Stimulated activated CD8-positive, alpha-beta memory T cell treated with anti-CD3 and anti-CD28 coated beads, Interleukin-2, amount 100 ng/mL, for 48 hours (primary cell): ENCODE measurements at regions not wholly inside any gene's neighbourhood (a gene's known extent, or its start where the extent isn't known, plus 50 kb on each side); places are given as distances from the start of the nearest gene placed in this dataset.
"Not testable (repeated sequence)": the region's sequence is repeated elsewhere in the genome, so short reads cannot be mapped to it uniquely, and the experiment has no call there.

ENCODE experiments used
- DNase-seq, 2 donors: peaks; one replicate each; pipeline ENCODE4 v3.0.0-alpha.2; 2020; ENCODE audit warnings: low read depth in 2 of 2

DNA sequence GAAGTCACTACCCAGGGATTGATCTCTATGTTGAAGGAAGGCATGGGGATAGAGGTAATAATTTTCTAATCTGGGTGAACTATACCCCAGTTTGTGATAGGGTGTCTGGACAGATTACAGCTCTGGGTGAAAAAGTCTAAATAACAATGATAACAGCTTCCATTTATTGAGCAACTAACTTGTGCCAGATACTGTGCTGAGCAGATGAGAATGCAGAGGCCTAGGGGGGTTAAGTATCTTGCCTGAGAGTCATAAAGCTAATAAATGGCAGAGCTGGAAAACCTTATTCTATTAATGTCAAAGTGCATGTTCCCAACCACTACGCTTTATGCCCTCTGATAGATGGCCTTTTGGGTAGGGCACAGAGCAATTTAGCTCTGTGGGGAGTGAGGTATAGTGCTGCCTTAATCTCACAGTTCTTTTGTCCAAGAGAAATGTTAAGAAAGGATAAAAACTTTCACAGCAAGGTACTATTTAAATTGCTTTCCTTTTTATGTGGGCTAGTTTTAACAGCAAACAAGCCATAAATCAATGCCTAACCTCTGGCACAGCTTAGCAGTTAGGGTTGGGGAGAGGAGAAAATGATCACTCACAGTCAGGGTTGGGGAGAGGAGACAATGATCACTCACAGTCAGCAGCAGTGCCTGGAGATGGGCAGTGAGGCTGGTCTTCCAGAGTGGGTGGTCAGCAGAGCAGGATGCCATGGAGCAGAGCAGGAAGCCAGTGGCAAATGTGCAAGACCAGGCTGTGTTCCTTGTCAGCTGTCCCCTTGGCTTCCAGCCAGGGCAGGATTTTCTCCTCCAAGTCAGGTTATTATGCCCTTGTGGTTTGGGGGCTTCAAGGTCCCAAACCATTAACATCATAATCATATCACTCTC is 187.0 kb downstream of the CARTPT start:
- no peak for DNase-seq

DNA sequence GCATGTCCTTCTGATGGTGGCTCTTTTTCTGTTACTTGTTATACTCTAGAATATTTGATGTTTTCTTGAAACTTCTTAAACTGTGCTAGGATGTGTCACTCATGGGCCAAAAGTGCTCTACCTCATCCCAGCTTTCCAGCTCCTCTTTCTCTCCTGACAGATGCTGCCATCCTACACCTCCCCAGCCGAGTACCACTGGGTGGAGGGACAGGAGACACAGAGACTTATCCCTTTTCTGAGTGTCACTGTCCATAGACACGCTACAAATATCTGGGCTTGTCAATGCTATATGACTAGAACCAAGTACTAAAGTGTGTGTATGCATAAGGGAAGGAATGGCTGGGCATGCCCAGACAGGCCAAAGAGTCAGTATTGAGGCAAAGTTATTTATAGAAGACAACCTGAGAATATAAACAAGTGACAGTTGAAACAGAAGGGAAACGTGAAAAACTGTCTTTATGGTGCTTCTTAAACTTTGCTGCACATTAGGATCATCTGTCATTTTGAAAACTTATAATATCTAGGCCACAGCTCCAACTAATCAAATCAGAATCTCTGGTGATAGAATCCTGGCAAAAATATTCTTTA is 188.0 kb downstream of the CARTPT start:
- no peak for DNase-seq

DNA sequence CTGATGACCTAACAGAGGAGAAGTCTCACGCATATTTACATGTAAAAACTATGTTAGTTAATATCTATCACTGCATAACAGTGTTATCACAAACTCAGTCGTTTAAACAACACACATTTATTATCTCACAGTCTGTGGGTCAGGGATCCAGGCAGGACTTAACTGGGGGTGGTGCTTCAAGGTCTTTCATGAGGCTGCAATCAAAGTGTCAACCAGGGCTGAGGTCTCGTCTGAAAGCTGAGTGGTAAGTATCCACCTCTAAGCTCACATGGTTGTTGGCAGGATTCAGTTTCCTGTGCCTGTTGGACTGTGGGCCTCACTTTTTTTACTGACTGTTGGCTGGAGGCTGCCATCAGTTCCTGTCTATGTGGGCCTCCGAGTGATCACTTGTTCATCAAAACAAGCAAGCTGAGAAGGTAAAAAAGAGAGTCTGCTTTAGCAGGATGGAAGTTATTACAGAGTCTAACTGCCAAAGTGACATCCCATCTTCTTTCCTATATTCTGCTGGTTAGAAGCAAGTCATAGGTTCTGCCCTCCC is 188.6 kb downstream of the CARTPT start:
- no peak for DNase-seq

DNA sequence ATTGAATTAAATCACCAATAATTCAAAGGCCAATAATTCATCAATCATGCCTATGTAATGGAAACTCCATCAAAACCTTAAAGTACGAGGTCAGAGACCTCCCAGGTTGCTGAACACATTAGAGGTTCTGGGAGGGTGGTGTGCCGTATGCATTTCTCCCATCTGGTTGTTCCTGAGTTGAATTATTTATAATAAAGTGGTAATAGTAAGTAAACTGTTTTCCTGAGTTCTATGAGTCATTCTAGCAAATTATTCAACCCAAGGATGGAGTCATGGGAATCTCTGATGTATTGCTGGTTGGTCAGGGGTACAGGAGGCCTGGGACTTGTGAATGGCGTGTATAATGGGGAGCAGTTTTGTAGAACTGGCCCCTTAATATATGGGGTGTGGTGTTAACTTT is 191.7 kb downstream of the CARTPT start:
- DNase-seq: no peak

DNA sequence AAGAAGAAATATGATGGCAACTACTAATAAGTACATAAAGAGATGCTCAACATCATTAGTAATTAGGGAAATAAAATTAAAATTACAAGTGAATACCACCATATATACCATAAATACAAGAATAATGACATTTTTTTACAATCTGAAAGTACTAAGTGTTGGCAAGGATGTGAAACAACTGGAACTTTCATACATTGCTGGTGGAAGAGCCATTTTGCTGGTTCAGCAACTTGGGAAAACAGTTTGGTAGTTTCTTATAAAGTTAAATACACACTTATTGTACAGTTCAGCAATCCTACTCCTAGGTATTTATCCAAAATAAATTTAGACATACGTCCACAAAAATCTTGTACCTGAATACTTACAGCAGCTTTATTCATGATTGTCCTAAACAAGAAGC is 192.9 kb downstream of the CARTPT start:
- no peak for DNase-seq

DNA sequence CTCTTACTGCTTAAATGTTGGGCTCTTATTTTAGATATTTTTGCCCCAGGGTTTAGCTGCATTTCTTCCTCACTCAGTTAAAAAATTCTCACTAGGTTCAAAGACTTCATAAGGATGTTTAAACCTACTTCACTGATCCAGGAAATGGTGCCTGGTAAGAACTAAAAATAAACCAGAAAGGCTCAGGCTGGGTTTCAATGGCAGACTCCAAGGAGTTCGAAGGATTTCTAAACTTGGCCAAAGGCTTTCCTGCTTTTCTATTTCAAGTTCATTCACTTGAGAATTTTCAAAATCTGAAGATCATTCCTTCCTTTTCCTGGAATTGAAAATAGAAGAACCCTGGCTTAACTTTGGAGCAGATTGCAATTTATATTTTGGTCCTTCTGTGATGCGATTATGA is 193.0 kb upstream of the MAP1B start:
- DNase-seq: no peak

DNA sequence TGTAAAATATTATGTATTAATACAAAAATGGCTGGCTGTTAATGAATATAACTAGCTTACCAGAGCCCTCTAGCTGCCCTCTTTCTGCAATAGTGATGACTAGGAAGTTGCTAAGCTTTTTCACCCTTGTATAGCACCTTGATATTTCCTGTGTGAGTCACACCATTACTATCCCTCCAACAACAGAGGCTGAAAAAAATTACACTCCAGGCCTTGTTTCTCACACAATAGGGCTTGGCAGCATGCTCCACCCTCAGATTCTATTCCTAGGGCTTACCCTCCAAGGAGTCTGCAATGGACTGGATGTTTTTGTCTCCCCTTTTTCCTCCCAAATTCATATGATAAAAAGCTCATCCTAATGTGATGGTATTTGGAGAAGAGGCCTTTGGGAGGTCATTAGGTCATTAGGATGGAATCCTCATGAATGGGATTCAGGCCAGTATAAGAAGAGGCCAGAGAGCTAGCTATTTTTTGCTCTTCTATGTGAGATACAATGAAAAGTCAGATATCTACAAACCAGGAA is 184.6 kb upstream of the MAP1B start:
- DNase-seq: no peak

DNA sequence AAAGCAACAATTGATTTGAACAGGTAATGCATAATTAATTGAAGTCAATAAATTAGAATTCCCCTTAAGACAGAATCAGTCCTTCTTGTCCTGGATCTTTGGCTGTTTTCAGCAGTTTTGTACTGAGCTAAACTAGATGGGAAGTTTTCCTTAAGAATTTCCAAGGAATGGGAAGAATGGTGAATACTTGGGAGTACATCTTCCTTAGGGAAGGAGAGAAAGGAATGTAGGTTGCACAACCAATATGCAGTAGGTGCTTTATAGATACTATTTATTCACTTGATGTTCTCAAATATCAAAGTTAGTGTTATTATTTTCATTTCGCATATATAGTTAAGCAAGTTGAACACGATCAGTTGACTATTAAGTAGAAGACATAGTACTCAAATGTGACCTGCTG is 183.5 kb upstream of the MAP1B start:
- DNase-seq: no peak

DNA sequence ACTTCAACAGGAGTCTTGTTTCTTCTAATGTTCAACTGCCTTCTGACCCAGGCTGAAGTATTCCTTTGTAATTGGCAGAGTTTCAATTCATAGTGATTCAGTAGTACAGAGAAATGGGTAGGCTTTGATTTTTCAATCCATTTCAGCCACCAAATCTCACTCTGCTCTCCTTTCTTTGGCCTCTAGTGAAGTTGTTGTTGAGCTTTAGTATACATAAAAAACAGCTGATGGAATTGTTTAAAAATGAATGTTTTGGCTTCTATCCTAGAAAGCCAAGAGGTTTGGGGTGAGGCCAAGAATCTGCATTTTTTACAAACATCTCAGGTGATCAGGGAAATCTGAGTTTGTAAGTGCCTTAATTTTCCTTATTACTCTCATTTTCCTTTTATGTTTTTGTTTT is 182.9 kb upstream of the MAP1B start:
- DNase-seq: no peak

DNA sequence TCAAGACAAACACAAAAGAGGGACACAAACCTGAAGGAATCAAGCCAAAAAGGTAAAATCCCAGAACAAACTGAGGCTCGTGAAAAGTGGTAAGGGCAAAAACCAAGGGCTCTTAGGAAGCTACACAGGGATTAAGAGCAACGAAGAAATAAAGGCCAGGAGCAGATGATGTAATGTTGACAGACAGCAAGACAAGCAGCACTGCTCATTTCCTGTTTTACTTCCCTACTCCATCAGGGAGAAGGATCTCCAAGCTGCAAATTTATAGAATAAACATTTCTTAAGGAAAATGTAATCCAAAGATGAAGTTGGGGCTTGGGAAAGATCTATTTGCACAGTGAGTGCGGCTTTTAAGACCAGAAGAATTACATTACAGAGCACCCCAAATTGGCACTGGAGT is 182.3 kb upstream of the MAP1B start:
- DNase-seq: no peak

DNA sequence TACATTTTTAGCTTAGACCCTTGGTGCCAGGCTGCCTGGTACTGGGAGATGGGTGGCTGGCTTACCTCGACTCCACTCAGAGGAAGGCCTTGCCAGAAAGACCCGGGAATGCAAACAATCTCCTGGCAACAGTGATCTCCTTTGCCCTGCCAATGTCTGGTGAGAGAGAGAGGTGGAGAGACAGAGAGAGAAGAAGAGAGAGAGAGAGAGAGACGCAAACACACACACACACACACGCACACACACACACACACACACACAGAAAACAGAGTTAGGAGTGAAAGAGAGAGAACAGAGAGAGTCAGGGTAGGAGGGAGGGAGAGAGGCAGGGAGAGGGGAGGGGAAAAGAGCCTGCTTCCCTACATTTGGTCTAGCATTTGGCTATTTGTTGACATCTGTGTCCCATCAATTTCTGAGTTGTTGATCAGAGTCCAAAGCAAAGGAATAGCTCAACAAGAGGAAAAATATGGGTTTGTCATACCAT is 181.6 kb upstream of the MAP1B start:
- no peak for DNase-seq

DNA sequence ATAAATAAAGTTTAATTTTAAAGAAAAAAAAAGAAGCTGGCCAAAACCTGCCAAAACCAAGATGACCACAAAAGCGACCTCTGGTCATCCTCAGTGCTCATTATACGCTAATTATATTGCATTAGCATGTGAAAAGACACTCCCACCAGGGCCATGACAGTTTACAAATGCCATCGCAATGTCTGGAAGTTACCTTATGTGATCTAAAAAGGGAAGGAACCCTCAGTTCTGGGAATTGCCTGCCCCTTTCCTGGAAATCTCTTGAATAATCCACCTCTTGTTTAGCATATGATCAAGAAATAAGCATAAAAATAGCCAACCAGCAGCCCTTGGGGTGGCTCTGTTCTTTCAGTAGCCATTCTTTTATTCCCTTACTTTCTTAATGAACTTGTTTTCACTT is 178.3 kb upstream of the MAP1B start:
- no peak for DNase-seq

DNA sequence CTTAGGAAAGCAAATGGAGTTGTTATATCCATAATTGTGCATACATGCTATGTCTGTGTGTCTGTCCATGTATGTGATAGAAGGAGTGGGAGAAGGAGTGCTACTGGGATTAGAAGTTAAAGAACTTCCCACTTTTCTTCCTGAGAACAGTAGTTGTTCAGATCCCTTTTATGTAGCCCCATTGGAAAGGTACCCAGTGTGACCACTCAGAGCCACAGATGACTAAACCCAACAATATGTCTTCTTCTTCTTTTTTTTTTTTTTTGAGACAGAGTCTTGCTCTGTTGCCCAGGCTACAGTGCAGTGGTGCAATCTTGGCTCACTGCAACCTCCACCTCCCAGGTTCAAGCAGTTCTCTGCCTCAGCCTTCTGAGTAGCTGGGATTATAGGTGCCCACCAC is 176.7 kb upstream of the MAP1B start:
- not testable (repeated sequence) for DNase-seq

DNA sequence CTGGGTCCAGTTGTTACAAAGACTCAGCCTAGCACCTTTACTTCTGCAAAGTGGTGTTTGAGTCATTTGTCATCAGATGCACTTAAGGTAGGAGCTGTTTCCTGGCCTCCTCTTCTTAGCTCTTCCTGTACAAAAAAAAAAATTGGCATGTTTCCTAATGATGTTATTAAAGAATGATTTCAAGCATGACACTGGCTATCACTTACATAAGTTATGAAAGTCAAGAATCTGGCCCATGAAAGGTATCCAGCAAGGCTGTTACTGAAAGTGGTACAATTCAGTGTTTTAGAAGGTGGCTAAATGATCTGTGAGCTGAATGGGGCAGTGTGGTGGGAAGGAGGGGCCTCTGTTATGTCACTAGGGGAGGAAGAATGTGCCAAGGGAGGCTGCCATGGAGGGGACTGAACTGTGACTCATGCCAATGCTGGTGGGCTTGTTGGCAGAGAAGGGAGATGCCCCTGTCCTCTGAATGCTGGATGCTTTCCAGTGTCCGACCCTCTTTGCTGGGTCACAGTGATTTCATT is 175.1 kb upstream of the MAP1B start:
- no peak for DNase-seq

DNA sequence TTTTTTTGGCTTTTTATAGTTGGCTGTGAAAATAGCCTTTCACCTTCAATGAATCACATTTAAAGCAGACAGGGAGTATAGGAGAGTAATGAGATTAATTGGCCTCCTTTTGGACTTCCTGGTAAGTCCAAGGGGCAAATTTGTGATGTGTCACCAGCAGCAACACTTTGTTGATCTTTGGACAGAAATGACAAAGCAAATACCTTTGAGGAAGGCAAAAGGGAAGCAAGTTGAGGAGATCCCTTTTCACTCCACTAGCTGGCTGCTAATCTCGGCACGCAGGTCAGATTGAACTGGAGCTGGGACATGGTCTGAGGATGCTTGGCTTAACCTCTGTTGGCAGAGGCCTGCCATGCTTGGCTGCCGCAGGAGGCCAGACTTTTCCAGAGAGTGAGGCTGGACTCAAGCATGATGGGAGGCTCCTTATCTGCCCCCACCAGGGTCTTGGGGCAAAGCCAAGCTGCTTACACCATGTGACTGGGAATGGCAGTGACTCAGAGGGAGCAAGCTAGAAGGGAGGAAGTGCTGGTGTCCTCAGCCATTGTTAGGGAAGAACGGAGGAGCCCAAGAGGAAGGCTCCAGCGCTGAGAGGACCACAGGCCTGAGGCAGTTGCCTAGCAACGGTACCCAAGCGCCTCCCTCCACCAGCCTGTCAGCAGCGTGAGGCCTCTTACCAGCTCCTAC is 174.5 kb upstream of the MAP1B start:
- DNase-seq: no peak

DNA sequence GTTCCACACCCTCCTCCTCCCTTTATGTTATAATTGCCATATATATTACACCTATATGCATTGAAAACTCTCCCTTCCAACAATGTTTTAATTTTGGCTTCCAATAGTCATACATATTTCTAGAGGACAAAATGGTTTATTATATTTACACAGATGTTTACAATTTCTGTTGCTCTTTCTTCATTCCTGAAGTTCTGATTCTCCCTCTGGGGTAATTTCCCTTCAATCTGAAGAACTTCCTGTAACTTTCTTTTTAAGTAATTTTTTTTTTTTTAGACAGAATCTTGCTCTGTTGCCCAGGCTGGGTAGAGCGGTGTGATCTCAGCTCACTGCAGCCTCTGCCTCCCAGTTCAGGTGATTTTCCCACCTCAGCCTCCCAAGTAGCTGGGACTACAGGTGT is 173.0 kb upstream of the MAP1B start:
- DNase-seq: no peak

DNA sequence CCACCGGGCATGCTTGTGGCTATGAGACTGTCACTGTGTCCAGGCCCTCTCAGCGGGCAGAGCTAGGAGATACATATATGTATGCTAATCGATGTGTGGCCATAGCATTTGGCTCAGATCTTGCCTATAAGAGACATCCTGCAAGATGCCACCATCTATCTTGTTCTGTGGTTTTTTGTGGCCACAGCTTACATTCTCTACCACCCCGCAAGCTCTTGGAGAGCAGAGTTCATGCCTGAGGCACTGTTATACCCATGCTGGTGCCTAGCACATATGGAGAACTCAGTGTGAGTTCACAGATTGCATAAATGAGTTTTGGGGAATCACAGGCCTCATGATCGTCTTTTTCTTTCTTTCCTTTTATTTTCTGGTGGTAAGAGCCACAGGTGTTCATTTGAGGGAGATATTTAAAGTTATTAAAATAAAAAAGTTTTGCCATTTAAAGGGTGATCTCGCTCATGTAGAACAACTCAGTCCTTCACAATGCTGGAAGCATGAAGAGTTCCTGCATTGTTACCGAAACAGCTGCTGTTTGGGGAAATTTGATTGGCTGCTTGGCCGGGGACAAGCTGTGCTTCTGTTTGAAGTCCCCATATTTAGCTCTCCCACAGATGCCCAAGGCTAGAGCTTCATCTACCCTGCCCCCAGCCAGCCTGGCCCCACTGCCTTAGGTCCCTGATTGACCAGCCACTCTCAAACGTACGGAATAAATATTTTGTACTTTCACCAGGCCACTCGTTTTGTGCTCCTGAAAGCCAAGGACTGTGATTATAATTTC is 169.2 kb upstream of the MAP1B start:
- no peak for DNase-seq

DNA sequence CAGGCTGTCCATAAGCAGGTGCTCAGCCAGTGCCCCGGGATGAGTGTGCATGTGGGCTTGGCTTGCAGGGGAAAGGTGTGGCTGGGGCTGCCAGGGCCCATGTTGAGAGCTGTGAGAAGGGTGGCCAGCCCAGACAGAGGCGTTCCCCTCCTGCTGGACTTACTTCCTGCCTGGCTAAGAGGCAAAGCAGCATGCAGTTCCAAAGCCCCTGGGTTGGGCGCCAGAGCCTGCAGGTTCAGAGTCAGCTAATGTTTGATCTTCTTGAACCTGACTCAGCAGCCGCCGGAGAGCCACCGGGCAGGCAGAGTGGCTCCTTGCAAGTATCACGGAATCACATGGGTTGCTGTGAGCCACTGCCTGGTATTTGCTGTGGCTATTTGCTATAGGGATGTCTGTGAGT is 168.4 kb upstream of the MAP1B start:
- DNase-seq: no peak

DNA sequence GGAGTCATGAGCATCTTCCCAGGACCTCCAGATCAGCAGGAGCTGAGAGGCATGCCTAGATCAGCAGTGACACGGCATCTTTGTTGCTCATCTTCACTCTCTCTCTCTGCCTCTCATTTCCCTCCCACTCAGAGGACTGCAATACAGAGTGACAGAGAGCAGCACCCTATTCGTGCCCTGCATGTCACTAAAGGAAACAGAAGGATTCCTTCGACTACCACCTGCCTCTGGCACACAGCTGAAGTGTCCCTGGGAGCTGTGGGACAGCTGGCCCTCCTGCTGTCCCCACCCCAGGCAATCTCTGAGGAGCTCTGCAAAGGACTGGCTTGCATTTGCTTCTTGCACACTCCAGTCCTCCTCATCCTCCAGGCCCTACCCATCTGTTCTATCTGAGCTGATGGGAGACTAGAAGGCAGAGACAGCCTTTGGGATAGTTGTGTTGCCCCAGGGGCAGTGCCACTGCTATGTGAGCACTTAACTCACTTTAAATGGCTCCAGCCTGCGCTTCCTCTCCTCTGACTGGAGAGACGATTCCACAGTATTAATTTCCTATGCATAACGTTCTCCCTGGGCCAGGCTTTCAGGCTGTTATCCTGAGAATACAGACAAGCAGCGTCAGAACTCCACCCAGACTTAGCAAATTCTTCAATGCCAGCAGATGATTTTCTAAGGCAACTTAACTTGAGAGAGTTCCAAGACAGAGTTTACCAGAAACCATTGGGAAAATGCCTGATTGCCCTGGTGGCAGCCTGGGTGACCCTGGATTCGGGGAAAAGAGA is 167.6 kb upstream of the MAP1B start:
- DNase-seq: no peak

DNA sequence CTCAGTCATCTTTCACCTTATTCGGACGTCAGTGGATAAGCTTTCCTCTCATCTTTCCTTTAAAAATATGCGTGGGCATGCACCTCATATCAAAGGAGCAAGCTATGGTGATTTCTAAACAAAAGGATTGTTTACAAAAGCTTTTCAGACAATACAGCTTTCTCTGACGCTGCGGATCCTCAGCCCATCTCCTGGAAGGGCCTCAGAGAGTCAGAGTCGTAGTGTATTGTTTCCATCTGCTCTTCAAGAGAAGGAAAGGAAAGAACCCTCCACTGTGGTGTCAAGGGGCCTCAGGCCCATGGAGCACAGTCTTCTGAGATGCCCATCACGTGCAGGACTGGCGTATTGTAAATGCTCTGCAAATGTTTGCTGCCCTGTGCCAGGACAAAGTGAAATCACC is 163.4 kb upstream of the MAP1B start:
- DNase-seq: no peak

DNA sequence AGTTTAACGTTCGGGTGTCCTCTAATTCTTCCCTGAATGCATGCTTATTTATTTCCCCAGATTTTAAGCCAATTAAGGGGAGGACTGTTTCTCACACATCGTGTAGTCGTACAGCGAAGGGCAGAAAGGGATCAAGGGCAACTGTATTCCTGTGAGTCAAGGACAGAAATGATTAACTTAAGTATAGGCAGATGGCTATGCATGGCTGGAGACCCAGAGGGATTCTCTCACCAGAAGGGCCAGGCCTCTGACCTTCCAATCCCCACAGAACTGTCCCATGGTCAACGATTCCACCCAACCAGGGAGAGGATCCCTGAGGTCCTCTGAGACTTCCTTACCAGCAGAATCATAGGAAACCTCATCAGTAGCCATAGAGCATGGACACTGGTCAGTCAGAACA is 161.8 kb upstream of the MAP1B start:
- no peak for DNase-seq
